Kidney (tissue), 13 donors: ENCODE measurements at regions not wholly inside any gene's neighbourhood (a gene's known extent, or its start where the extent isn't known, plus 50 kb on each side); places are given as distances from the start of the nearest gene placed in this dataset.

ENCODE experiments used
- DNase-seq, 5 donors: peaks; one replicate each; pipeline ENCODE4 v3.0.0-alpha.2; 2013 to 2020
- FAIRE-seq: peaks from 2 replicates; lab custom pipeline; 2012; peaks lifted over from hg19 to GRCh38; lab: Jason Lieb, UNC
- H3K27ac ChIP-seq, 2 donors: one replicate each; pipeline ENCODE4 v1.7.0; 2013; ENCODE audit warnings: low read depth in 2 of 2, low read length in 2 of 2, inconsistent platforms in 1 of 2
- H3K27me3 ChIP-seq: one replicate; pipeline ENCODE4 v1.7.1; 2013; ENCODE audit warnings: low read length, inconsistent platforms; ENCODE audit not compliant: control insufficient read depth, insufficient read depth
- H3K36me3 ChIP-seq, 3 donors: one replicate each; pipeline versions ENCODE4 v1.7.0 to v1.7.1; 2013; ENCODE audit warnings: low read length in 3 of 3, control low read depth in 1 of 3, inconsistent platforms in 1 of 3; ENCODE audit not compliant: insufficient read depth in 3 of 3, control insufficient read depth in 2 of 3
- H3K4me1 ChIP-seq, 3 donors: one replicate each; pipeline versions ENCODE4 v1.7.0 to v1.7.1; 2013; ENCODE audit warnings: low read length in 3 of 3, inconsistent platforms in 1 of 3, low read depth in 1 of 3; ENCODE audit not compliant: control insufficient read depth in 2 of 3, insufficient read depth in 2 of 3
- H3K4me3 ChIP-seq, 3 donors: one replicate each; pipeline versions ENCODE4 v1.7.0 to v1.8.1; 2013; ENCODE audit warnings: low read length in 3 of 3, control low read depth in 1 of 3, inconsistent platforms in 1 of 3
- H3K9ac ChIP-seq, 3 donors: one replicate each; pipeline versions ENCODE4 v1.7.0 to v1.7.1; 2013; ENCODE audit warnings: low read length in 3 of 3, control low read depth in 1 of 3, inconsistent platforms in 1 of 3
- H3K9me3 ChIP-seq, 3 donors: one replicate each; pipeline versions ENCODE4 v1.7.0 to v1.7.1; 2013; ENCODE audit warnings: low read length in 3 of 3, control low read depth in 1 of 3, inconsistent platforms in 1 of 3; ENCODE audit not compliant: control insufficient read depth in 2 of 3, insufficient read depth in 1 of 3
- intact Hi-C: fragments of 100-400 bp; cut with DNase I; formaldehyde crosslinking; loops from one replicate; pipeline ENCODE4 v1.11.1; 2022
- TF ChIP-seq, protein P1 (sequence below): IDR thresholded peaks from 3 replicates; pipeline ENCODE4 v1.5.1; 2012; ENCODE audit warnings: mild to moderate bottlenecking, moderate library complexity, borderline replicate concordance; ENCODE audit not compliant: insufficient read depth; ENCODE audit errors: extremely low read depth
- donor health status: control.
- donor health status: control.
- donor health status: control.
- donor health status: control.
- donor health status: control.
- donor health status: DM: yes; HTN: yes; CAD: no.
- donor health status: Normal renal cell carcinoma (clear cell type).

DNA sequence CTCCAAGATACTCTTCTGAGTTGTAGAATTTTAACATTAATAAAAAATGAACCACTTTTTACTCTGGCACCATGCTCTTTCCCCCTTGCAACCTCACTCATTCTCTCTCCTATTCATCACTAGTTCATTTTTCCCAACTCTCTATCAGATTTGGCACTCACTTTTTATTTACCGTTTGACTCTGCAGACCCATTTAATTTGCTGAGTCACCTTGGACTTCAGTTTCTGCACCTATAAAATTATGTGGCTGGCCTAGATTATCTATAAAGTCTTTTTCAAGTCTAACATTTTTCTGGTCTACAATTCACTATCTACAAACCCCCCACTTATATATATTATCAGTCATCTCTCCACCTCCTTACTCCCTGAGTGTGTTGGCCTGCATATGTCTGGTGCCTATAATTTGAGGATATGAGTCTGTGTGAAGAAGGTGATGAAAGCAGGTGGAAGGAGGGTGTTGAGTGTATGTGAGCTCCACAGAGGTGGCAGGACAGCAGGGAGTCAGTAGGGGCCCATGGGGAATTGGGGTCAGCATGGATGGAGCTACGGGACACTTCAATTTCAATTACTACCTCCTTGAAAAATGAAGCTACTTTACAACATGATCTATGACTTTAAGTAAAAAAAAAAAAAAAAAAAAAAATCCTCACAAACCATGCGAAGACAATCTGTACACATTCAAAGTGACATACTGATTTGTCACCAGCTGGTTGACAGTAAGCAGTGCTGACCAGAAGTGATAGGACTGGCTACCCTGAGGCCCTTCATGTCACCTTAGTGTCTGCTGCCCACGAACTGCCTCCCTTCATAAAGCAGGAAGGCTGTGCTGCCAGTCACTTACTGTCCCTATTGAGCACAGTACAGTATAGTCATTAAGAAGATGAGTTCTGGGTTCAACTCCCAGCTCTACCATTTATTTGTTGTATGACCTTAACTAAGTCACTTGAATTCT, 334.2 kb upstream of the IL12A start:
- no peak overlapping the region for H3K27ac ChIP-seq
- no peak for FAIRE-seq
- intact Hi-C loops = no loop called here
- no peaks in the 10 kb centered on the region for H3K27me3 ChIP-seq
- no peaks in the 10 kb centered on the region for H3K9me3 ChIP-seq
- no peaks in the 10 kb centered on the region for H3K36me3 ChIP-seq
- no peak overlapping the region for H3K9ac ChIP-seq
- H3K4me1 ChIP-seq = no peaks in the 10 kb centered on the region
- no peak overlapping the region for H3K4me3 ChIP-seq
- TF ChIP-seq, protein P1, sequence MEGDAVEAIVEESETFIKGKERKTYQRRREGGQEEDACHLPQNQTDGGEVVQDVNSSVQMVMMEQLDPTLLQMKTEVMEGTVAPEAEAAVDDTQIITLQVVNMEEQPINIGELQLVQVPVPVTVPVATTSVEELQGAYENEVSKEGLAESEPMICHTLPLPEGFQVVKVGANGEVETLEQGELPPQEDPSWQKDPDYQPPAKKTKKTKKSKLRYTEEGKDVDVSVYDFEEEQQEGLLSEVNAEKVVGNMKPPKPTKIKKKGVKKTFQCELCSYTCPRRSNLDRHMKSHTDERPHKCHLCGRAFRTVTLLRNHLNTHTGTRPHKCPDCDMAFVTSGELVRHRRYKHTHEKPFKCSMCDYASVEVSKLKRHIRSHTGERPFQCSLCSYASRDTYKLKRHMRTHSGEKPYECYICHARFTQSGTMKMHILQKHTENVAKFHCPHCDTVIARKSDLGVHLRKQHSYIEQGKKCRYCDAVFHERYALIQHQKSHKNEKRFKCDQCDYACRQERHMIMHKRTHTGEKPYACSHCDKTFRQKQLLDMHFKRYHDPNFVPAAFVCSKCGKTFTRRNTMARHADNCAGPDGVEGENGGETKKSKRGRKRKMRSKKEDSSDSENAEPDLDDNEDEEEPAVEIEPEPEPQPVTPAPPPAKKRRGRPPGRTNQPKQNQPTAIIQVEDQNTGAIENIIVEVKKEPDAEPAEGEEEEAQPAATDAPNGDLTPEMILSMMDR = no peak
- DNase-seq = no peak

DNA sequence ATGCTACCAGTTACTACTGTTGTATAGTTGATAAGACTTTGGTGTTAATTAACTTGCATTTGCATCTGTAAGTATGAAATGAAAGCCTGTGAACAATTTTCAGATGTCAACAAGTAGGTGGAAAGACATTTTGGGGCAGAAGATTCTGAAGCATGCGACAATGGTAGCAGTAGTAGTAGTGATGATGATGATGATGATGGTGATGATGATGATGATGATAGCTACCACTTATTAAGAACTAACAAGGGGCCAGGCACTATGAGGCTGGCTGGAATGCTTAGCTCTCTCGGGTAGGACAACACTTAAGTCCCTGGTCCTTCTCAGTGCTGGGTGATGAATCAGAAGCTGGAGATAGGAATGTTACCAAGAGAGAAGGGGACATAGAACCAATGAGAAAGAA, 333.4 kb upstream of the IL12A start:
- TF ChIP-seq, protein P1 = no peak
- H3K9me3 ChIP-seq = no peaks in the 10 kb centered on the region
- FAIRE-seq (no peak), DNase-seq (no peak)
- no peaks in the 10 kb centered on the region for H3K27me3 ChIP-seq
- no peak overlapping the region for H3K4me3 ChIP-seq
- no peaks in the 10 kb centered on the region for H3K36me3 ChIP-seq
- intact Hi-C loops = no loop called here
- no peak overlapping the region for H3K27ac ChIP-seq
- H3K4me1 ChIP-seq = no peaks in the 10 kb centered on the region
- H3K9ac ChIP-seq = no peak overlapping the region

DNA sequence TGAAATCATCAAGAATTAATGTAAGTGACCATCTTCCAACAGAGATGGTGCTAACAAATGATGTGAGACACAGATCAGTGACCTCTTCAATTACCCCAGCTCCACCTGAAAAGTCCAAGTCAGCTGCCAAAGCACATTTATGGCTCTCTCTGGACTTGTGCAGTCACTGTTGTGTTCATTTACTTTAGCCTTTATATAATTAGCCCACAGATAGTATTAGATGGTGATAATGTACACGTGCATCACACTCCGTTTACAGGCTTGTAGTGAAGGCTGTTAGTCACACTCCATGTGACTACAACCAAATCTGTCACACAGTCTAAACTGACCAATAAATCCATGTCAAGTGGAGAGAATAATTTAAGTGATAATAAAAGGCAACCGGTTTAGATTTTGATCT, 331.5 kb upstream of the IL12A start:
- H3K27me3 ChIP-seq = no peaks in the 10 kb centered on the region
- no peaks in the 10 kb centered on the region for H3K36me3 ChIP-seq
- no peaks in the 10 kb centered on the region for H3K4me1 ChIP-seq
- intact Hi-C loops = no loop called here
- H3K9me3 ChIP-seq = peaks cover 0 to 3% (median 0%) of the 10 kb centered on the region in 3 donors
- DNase-seq (no peak), FAIRE-seq (no peak)
- H3K9ac ChIP-seq = no peak overlapping the region
- no peak overlapping the region for H3K27ac ChIP-seq
- TF ChIP-seq, protein P1 = no peak
- H3K4me3 ChIP-seq = no peak overlapping the region
